Ishikawa (cell line): ENCODE measurements at regions not wholly inside any gene's neighbourhood (a gene's known extent, or its start where the extent isn't known, plus 50 kb on each side); places are given as distances from the start of the nearest gene placed in this dataset.

Experiments
- CEBPB ChIP-seq: IDR thresholded peaks from 2 replicates; pipeline ENCODE4 v1.6.1; 2012
- CREB1 ChIP-seq: IDR thresholded peaks from 2 replicates; pipeline ENCODE4 v1.6.1; 2012; ENCODE audit warnings: low read depth
- EGR1 ChIP-seq: IDR thresholded peaks from 2 replicates; pipeline ENCODE4 v1.6.1; 2012
- EP300 ChIP-seq: IDR thresholded peaks from 2 replicates; pipeline ENCODE4 v1.6.1; 2012; ENCODE audit warnings: borderline replicate concordance
- FOXM1 ChIP-seq: IDR thresholded peaks from 2 replicates; pipeline ENCODE4 v1.6.1; 2012; ENCODE audit warnings: low read depth, borderline replicate concordance
- NFIC ChIP-seq: IDR thresholded peaks from 2 replicates; pipeline ENCODE4 v1.6.1; 2012
- RAD21 ChIP-seq: IDR thresholded peaks from 2 replicates; pipeline ENCODE4 v1.6.1; 2012; ENCODE audit warnings: low read depth
- TAF1 ChIP-seq: IDR thresholded peaks from 2 replicates; pipeline ENCODE4 v1.6.1; 2012; ENCODE audit warnings: low read depth, mild to moderate bottlenecking
- TCF12 ChIP-seq: IDR thresholded peaks from 2 replicates; pipeline ENCODE4 v1.6.1; 2012; ENCODE audit warnings: low read depth
- TEAD4 ChIP-seq: IDR thresholded peaks from 2 replicates; pipeline ENCODE4 v1.6.1; 2012
- YY1 ChIP-seq: IDR thresholded peaks from 2 replicates; pipeline ENCODE4 v1.6.1; 2012; ENCODE audit warnings: low read depth
- ZBTB7A ChIP-seq: IDR thresholded peaks from 2 replicates; pipeline ENCODE4 v1.6.1; 2012; ENCODE audit warnings: low read depth
- TF ChIP-seq, protein P1 (sequence below): IDR thresholded peaks from 2 replicates; pipeline ENCODE4 v1.6.1; 2012
- TF ChIP-seq, protein P2 (sequence below): IDR thresholded peaks from 2 replicates; pipeline ENCODE4 v1.6.1; 2012; ENCODE audit warnings: low read depth, mild to moderate bottlenecking
- TF ChIP-seq, protein P3 (sequence below): IDR thresholded peaks from 2 replicates; pipeline ENCODE4 v1.6.1; 2012

DNA sequence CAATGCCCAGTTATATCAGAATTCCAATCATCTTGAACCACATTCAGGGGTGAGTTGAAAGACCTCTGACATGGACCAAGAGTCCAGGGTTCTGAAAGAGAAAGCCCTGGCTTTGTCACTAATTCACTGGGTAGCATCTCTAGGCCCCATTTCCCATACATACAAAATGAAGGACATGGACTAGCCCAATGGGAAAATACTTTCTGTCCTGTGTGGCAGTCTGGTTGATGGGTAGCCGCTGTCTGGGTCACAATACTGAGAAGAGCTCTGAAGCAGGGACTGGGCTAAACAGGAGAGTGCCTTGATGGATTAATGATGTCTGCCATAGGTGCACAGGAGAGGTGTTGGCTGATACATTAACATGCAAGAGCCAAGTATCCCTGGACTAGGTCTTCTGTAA lies 214.3 kb downstream of the RAB11FIP4 start:
- TF ChIP-seq, protein P1, sequence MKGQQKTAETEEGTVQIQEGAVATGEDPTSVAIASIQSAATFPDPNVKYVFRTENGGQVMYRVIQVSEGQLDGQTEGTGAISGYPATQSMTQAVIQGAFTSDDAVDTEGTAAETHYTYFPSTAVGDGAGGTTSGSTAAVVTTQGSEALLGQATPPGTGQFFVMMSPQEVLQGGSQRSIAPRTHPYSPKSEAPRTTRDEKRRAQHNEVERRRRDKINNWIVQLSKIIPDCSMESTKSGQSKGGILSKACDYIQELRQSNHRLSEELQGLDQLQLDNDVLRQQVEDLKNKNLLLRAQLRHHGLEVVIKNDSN: no peak
- TF ChIP-seq NFIC: no peak
- no peak for TF ChIP-seq RAD21
- TF ChIP-seq YY1: no peak
- no peak for TF ChIP-seq TAF1
- TF ChIP-seq, protein P2, sequence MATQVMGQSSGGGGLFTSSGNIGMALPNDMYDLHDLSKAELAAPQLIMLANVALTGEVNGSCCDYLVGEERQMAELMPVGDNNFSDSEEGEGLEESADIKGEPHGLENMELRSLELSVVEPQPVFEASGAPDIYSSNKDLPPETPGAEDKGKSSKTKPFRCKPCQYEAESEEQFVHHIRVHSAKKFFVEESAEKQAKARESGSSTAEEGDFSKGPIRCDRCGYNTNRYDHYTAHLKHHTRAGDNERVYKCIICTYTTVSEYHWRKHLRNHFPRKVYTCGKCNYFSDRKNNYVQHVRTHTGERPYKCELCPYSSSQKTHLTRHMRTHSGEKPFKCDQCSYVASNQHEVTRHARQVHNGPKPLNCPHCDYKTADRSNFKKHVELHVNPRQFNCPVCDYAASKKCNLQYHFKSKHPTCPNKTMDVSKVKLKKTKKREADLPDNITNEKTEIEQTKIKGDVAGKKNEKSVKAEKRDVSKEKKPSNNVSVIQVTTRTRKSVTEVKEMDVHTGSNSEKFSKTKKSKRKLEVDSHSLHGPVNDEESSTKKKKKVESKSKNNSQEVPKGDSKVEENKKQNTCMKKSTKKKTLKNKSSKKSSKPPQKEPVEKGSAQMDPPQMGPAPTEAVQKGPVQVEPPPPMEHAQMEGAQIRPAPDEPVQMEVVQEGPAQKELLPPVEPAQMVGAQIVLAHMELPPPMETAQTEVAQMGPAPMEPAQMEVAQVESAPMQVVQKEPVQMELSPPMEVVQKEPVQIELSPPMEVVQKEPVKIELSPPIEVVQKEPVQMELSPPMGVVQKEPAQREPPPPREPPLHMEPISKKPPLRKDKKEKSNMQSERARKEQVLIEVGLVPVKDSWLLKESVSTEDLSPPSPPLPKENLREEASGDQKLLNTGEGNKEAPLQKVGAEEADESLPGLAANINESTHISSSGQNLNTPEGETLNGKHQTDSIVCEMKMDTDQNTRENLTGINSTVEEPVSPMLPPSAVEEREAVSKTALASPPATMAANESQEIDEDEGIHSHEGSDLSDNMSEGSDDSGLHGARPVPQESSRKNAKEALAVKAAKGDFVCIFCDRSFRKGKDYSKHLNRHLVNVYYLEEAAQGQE: no peak
- TF ChIP-seq EGR1: no peak

DNA sequence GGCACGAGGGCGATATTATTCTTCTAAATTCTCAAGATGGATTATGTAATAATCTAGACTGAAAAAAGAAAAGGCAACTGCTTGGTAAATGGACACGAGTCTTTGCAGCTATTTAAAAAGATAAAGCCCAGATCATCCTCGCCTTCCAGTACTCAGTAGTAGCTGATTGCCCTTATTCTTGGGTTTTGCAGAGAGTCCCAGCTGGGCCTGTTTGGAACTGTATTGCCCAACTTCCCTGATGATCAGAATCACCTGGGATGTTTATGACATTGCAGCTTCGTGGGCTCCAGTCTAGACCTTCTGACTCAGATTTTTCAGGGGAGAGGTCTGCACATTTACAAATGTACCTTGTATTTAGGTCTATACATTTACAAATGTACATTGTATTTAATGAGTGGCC lies 213.5 kb downstream of the RAB11FIP4 start:
- TF ChIP-seq EP300: no peak
- TF ChIP-seq TEAD4: no peak
- no peak for TF ChIP-seq YY1
- no peak for TF ChIP-seq TCF12
- TF ChIP-seq, protein P1: no peak
- no peak for TF ChIP-seq CEBPB

DNA sequence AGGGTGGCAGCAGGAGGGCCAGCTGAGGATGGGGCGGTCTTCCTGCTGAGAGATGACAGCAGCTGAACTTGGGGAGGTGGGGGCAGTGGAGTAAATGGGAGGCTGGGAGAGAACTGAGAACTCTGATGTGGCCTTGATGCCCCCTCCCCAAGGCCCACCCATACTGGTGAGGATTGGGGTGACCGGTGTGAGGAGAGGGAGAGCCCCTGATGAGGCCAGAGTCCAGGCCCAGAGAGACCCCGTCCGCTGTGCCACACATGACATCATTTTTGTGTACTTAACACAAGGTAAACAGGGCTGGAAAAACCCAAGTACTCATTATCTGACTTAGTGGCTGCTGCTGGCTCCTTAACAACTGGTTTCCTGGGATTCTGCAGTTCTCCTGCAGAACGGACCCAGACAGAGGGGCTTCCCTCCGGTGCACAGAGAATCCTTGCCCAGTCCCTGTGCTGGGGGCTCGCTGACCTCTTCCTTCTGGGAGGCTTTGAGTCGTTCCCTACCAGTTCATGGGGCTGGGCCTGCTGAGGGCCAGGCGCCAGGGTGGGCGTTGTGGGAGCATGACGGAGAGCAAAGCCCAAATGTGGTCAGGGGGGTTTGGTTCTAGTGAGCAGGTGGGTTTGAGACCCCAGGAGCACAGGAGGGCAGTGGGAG lies 207.6 kb downstream of the RAB11FIP4 start:
- TF ChIP-seq, protein P2: no peak
- TF ChIP-seq NFIC (no peak), CREB1 (no peak), EP300 (no peak), FOXM1 (no peak), EGR1 (no peak)
- TF ChIP-seq, protein P3, sequence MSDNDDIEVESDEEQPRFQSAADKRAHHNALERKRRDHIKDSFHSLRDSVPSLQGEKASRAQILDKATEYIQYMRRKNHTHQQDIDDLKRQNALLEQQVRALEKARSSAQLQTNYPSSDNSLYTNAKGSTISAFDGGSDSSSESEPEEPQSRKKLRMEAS: no peak

DNA sequence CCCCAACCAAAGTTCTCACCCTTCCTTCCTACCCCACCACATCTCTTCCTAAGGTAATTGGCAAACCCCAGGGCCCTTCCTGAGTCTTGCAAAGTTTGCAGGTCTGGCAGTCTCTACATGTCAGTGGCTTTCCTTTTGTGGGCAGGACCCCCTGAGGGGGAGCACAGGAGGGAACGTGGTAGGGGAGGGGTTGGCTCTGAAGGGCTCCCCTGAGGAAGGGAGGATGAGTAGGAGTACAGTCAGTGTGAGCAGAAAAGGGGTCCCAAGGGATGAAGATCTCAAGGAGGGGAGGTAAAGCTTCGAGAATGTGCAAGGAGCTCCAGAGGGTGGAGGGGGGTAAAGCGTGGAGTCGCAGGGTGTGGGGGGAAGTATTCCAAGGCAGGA lies 206.9 kb downstream of the RAB11FIP4 start:
- no peak for TF ChIP-seq CEBPB
- no peak for TF ChIP-seq FOXM1
- TF ChIP-seq NFIC: no peak
- no peak for TF ChIP-seq TEAD4
- no peak for TF ChIP-seq CREB1
- TF ChIP-seq YY1: no peak
- TF ChIP-seq, protein P1: no peak
- no peak for TF ChIP-seq TAF1
- no peak for TF ChIP-seq ZBTB7A
- TF ChIP-seq, protein P2: no peak
- TF ChIP-seq EGR1: no peak
- TF ChIP-seq EP300: no peak
- TF ChIP-seq, protein P3: no peak
- TF ChIP-seq RAD21: no peak
- TF ChIP-seq TCF12: no peak
